A673 (cell line): ENCODE measurements at regions not wholly inside any gene's neighbourhood (a gene's known extent, or its start where the extent isn't known, plus 50 kb on each side); places are given as distances from the start of the nearest gene placed in this dataset.
A peak's percentile ranks its signal among the peaks of the same experiment; 100 is the strongest.

Source experiments
- BruUV-seq: library from RNA; stranded (reverse); fragments of 400-500 nt; replicated peaks from 2 replicates; lab custom pipeline; 2021; lab: Mats Ljungman, UMichigan
- CTCF ChIA-PET: fragments of 300-600 bp; sonication (Branson Sonifier 250); formaldehyde crosslinking; loops from one replicate; lab custom pipeline; 2022; ENCODE audit warnings: antibody characterized with exemption; lab: Charles Lee
- POLR2A ChIA-PET: fragments of 300-600 bp; sonication (Branson Sonifier 250); formaldehyde crosslinking; loops from one replicate; lab custom pipeline; 2022; ENCODE audit warnings: antibody characterized with exemption; ENCODE audit not compliant: low non-redundant PET; lab: Charles Lee
- DNase-seq: peaks from one replicate; pipeline ENCODE4 v3.0.0-alpha.2; 2015; ENCODE audit warnings: low spot score
- H3K27ac ChIP-seq: fragments of 200-600 bp; sonication (generic); 2 replicates; pipeline ENCODE4 v1.5.1; 2016; ENCODE audit warnings: mixed run types, low read depth, mild to moderate bottlenecking, mixed read lengths, antibody characterized with exemption, low read length; ENCODE audit not compliant: poor library complexity, severe bottlenecking
- H3K27me3 ChIP-seq: fragments of 200-600 bp; sonication (generic); replicated peaks from 2 replicates; pipeline ENCODE4 v1.6.1; 2017; ENCODE audit warnings: mixed run types, low read depth, mild to moderate bottlenecking, mixed read lengths, antibody characterized with exemption, low read length; ENCODE audit not compliant: insufficient read depth, poor library complexity
- H3K36me3 ChIP-seq: fragments of 200-600 bp; sonication (generic); 2 replicates; pipeline ENCODE4 v1.6.1; 2016; ENCODE audit warnings: mixed run types, mild to moderate bottlenecking, mixed read lengths, antibody characterized with exemption, low read length; ENCODE audit not compliant: insufficient read depth, poor library complexity, severe bottlenecking
- H3K4me1 ChIP-seq: fragments of 200-600 bp; sonication (generic); 2 replicates; pipeline ENCODE4 v1.6.1; 2017; ENCODE audit warnings: mixed run types, mild to moderate bottlenecking, mixed read lengths, antibody characterized with exemption, low read length; ENCODE audit not compliant: insufficient read depth, poor library complexity, severe bottlenecking
- H3K4me3 ChIP-seq: fragments of 200-600 bp; sonication (generic); 2 replicates; pipeline ENCODE4 v1.5.1; 2016; ENCODE audit warnings: low read depth, mixed run types, mild to moderate bottlenecking, mixed read lengths, low read length; ENCODE audit not compliant: poor library complexity, severe bottlenecking
- H3K9me3 ChIP-seq: fragments of 200-600 bp; sonication (generic); 2 replicates; pipeline ENCODE4 v1.6.1; 2016; ENCODE audit warnings: mixed run types, low read depth, mild to moderate bottlenecking, mixed read lengths, antibody characterized with exemption, low read length; ENCODE audit not compliant: poor library complexity, severe bottlenecking
- CTCF ChIP-seq: fragments of 300-800, 200-600 bp; sonication (generic); conservative IDR thresholded peaks from 2 replicates; pipeline ENCODE4 v1.5.1; 2017; ENCODE audit warnings: low read depth, mild to moderate bottlenecking, antibody characterized with exemption, low read length, moderate library complexity, mixed read lengths
- EZH2 ChIP-seq: fragments of 200-600 bp; sonication (generic); IDR thresholded peaks from 2 replicates; pipeline ENCODE4 v1.6.1; 2017; ENCODE audit warnings: borderline replicate concordance, low read depth, mild to moderate bottlenecking, mixed read lengths, antibody characterized with exemption, low read length; ENCODE audit not compliant: poor library complexity, severe bottlenecking
- intact Hi-C: fragments of 100-400 bp; cut with micrococcal nuclease; formaldehyde crosslinking; loops from one replicate; pipeline ENCODE4 v1.10.0; 2022; ENCODE audit not compliant: unreplicated experiment

GRCh38 chr17:59512844-59513385 lies 52.5 kb upstream of the DHX40 start:
- BruUV-seq, result no TSS peak
- intact Hi-C loops, result no loop called here
- CTCF ChIA-PET, result interaction anchor here (1.0 kb wide), 1 partner anchor 9 kb away, joined by 5 read pairs; no protein-coding TSS in a partner anchor

GRCh38 chr17:59513934-59514841 lies 51.2 kb upstream of the DHX40 start:
- intact Hi-C loops, result no loop called here
- DNase-seq, result peak; percentile 97
- Histone ChIP-seq H3K27me3 (no peaks in the 10 kb centered on the region), H3K27ac (no peak overlapping the region), H3K9me3 (no peaks in the 10 kb centered on the region), H3K4me1 (peaks cover 11% of the 10 kb centered on the region), H3K36me3 (no peaks in the 10 kb centered on the region), H3K4me3 (no peak overlapping the region)
- TF ChIP-seq EZH2, result no peak
- CTCF ChIA-PET, result interaction anchor here (1.0 kb wide), 1 partner anchor 8 kb away, joined by 5 read pairs; no protein-coding TSS in a partner anchor
- BruUV-seq, result no TSS peak
- POLR2A ChIA-PET, result no interaction called here

More at GRCh38 chr17:59512844-59513385, 52.5 kb upstream of the DHX40 start:
- H3K27me3 ChIP-seq, result no peaks in the 10 kb centered on the region
- TF ChIP-seq EZH2 (no peak), CTCF (no peak)
- no peak for DNase-seq
- no peaks in the 10 kb centered on the region for H3K36me3 ChIP-seq
- POLR2A ChIA-PET, result no interaction called here
- peaks cover 11% of the 10 kb centered on the region for H3K4me1 ChIP-seq
- no peaks in the 10 kb centered on the region for H3K9me3 ChIP-seq
- H3K27ac ChIP-seq, result no peak overlapping the region
- H3K4me3 ChIP-seq, result no peak overlapping the region
